ENCODE measurements at regions not wholly inside any gene's neighbourhood (a gene's known extent, or its start where the extent isn't known, plus 50 kb on each side); places are given as distances from the start of the nearest gene placed in this dataset.
"Not testable (repeated sequence)": the region's sequence is repeated elsewhere in the genome, so short reads cannot be mapped to it uniquely, and the experiment has no call there.

GRCh38 chr9:751137-752051, 90.1 kb upstream of the DMRT1 start:
- DNase-seq (no peak), ATAC-seq (peak; percentile 42 to 57)
- H3K4me1 ChIP-seq (ENCODE audit: control insufficient read depth, insufficient read depth, low read length): peaks cover 9% of the 10 kb centered on the region
- H3K27ac ChIP-seq (ENCODE audit: low read length): peak overlapping the region; percentile 66
- intact Hi-C loops (cut with DNase I): loop anchor here in 1 of 4 donors (10.0 kb wide), 1 partner anchor 57 kb away; no protein-coding TSS in a partner anchor
- no peaks in the 10 kb centered on the region for H3K27me3 ChIP-seq (ENCODE audit: control insufficient read depth, insufficient read depth)
- H3K4me3 ChIP-seq (ENCODE audit: low read length): no peak overlapping the region
- H3K9me3 ChIP-seq (ENCODE audit: control insufficient read depth, low read length): no peaks in the 10 kb centered on the region
- 43% methylated on average over 14 of the region's 14 CpGs for WGBS

GRCh38 chr9:752201-752600, 89.3 kb upstream of the DMRT1 start:
- H3K27ac ChIP-seq (ENCODE audit: low read length): no peak overlapping the region
- ATAC-seq: peak in 1 of 2 donors; percentile 24
- intact Hi-C loops (cut with DNase I): loop anchor here in 1 of 4 donors (10.0 kb wide), 1 partner anchor 57 kb away; no protein-coding TSS in a partner anchor
- no peaks in the 10 kb centered on the region for H3K27me3 ChIP-seq (ENCODE audit: control insufficient read depth, insufficient read depth)
- H3K4me3 ChIP-seq (ENCODE audit: low read length): no peak overlapping the region
- no peak for DNase-seq
- H3K4me1 ChIP-seq (ENCODE audit: control insufficient read depth, insufficient read depth, low read length): peaks cover 9% of the 10 kb centered on the region
- H3K9me3 ChIP-seq (ENCODE audit: control insufficient read depth, low read length): no peaks in the 10 kb centered on the region
- 76% methylated on average over 5 of the region's 5 CpGs for WGBS

GRCh38 chr9:752681-753200, 88.8 kb upstream of the DMRT1 start:
- no peak for ATAC-seq
- H3K9me3 ChIP-seq (ENCODE audit: control insufficient read depth, low read length): no peaks in the 10 kb centered on the region
- intact Hi-C loops (cut with DNase I): loop anchor here in 1 of 4 donors (10.0 kb wide), 1 partner anchor 58 kb away; no protein-coding TSS in a partner anchor
- H3K27ac ChIP-seq (ENCODE audit: low read length): no peak overlapping the region
- H3K27me3 ChIP-seq (ENCODE audit: control insufficient read depth, insufficient read depth): no peaks in the 10 kb centered on the region
- WGBS: 94% methylated on average over 6 of the region's 6 CpGs
- H3K4me3 ChIP-seq (ENCODE audit: low read length): no peak overlapping the region
- peaks cover 9% of the 10 kb centered on the region for H3K4me1 ChIP-seq (ENCODE audit: control insufficient read depth, insufficient read depth, low read length)
- DNase-seq: no peak

GRCh38 chr9:753734-754133, 87.8 kb upstream of the DMRT1 start:
- not testable (repeated sequence) for ATAC-seq; H3K4me3 ChIP-seq (ENCODE audit: low read length); H3K27ac ChIP-seq (ENCODE audit: low read length); DNase-seq; H3K4me1 ChIP-seq (ENCODE audit: control insufficient read depth, insufficient read depth, low read length); H3K9me3 ChIP-seq (ENCODE audit: control insufficient read depth, low read length); H3K27me3 ChIP-seq (ENCODE audit: control insufficient read depth, insufficient read depth)
- WGBS: 95% methylated on average over 9 of the region's 9 CpGs
- intact Hi-C loops (cut with DNase I): loop anchor here in 1 of 4 donors (10.0 kb wide), 1 partner anchor 59 kb away; no protein-coding TSS in a partner anchor

- intact Hi-C loops (cut with DNase I): loop anchor here in 1 of 4 donors (10.0 kb wide), 1 partner anchor 60 kb away; no protein-coding TSS in a partner anchor
Observed at GRCh38 chr9:754150-754931, 87.2 kb upstream of the DMRT1 start.

GRCh38 chr9:755454-756381, 85.8 kb upstream of the DMRT1 start:
- 77% methylated on average over 12 of the region's 12 CpGs for WGBS
- H3K27ac ChIP-seq (ENCODE audit: low read length): no peak overlapping the region
- no peak overlapping the region for H3K4me3 ChIP-seq (ENCODE audit: low read length)
- H3K4me1 ChIP-seq (ENCODE audit: control insufficient read depth, insufficient read depth, low read length): peaks cover 9% of the 10 kb centered on the region
- H3K27me3 ChIP-seq (ENCODE audit: control insufficient read depth, insufficient read depth): no peaks in the 10 kb centered on the region
- intact Hi-C loops (cut with DNase I): loop anchor here in 2 of 4 donors (5.0 to 10.0 kb wide), 2 partner anchors 61 to 143 kb away; no protein-coding TSS in a partner anchor
- DNase-seq: no peak
- H3K9me3 ChIP-seq (ENCODE audit: control insufficient read depth, low read length): no peaks in the 10 kb centered on the region
- ATAC-seq: peak in 1 of 2 donors; percentile 62

More at GRCh38 chr9:754150-754931, 87.2 kb upstream of the DMRT1 start:
- Histone ChIP-seq H3K4me1 (ENCODE audit: control insufficient read depth, insufficient read depth, low read length) (peaks cover 9% of the 10 kb centered on the region), H3K9me3 (ENCODE audit: control insufficient read depth, low read length) (no peaks in the 10 kb centered on the region), H3K27me3 (ENCODE audit: control insufficient read depth, insufficient read depth) (no peaks in the 10 kb centered on the region), H3K4me3 (ENCODE audit: low read length) (no peak overlapping the region), H3K27ac (ENCODE audit: low read length) (peak overlapping the region; percentile 2)
- ATAC-seq: peak in 1 of 2 donors; percentile 26
- no peak for DNase-seq
- 70% methylated on average over 9 of the region's 9 CpGs for WGBS

GRCh38 chr9:757246-757881, 84.1 kb upstream of the DMRT1 start:
- intact Hi-C loops (cut with DNase I): loop anchor here in 2 of 4 donors (5.0 to 10.0 kb wide), 2 partner anchors 63 to 145 kb away; no protein-coding TSS in a partner anchor
- Histone ChIP-seq H3K9me3 (ENCODE audit: control insufficient read depth, low read length) (no peaks in the 10 kb centered on the region), H3K27ac (ENCODE audit: low read length) (no peak overlapping the region), H3K4me1 (ENCODE audit: control insufficient read depth, insufficient read depth, low read length) (no peaks in the 10 kb centered on the region), H3K4me3 (ENCODE audit: low read length) (no peak overlapping the region), H3K27me3 (ENCODE audit: control insufficient read depth, insufficient read depth) (no peaks in the 10 kb centered on the region)
- DNase-seq: peak in 2 of 3 donors; percentile 55 to 67
- WGBS: 66% methylated on average over 13 of the region's 13 CpGs
- peak; percentile 67 to 75 for ATAC-seq

- H3K4me3 ChIP-seq (ENCODE audit: low read length): no peak overlapping the region
- intact Hi-C loops (cut with DNase I): loop anchor here in 2 of 4 donors (5.0 to 10.0 kb wide), 2 partner anchors 63 to 146 kb away; no protein-coding TSS in a partner anchor
- no peak overlapping the region for H3K27ac ChIP-seq (ENCODE audit: low read length)
- DNase-seq: no peak
- 83% methylated on average over 5 of the region's 5 CpGs for WGBS
- no peak for ATAC-seq
- no peaks in the 10 kb centered on the region for H3K4me1 ChIP-seq (ENCODE audit: control insufficient read depth, insufficient read depth, low read length)
- no peaks in the 10 kb centered on the region for H3K9me3 ChIP-seq (ENCODE audit: control insufficient read depth, low read length)
- no peaks in the 10 kb centered on the region for H3K27me3 ChIP-seq (ENCODE audit: control insufficient read depth, insufficient read depth)
Observed at GRCh38 chr9:758146-758545, 83.4 kb upstream of the DMRT1 start.

- ATAC-seq (no peak), DNase-seq (no peak)
- H3K9me3 ChIP-seq (ENCODE audit: control insufficient read depth, low read length): no peaks in the 10 kb centered on the region
- no peaks in the 10 kb centered on the region for H3K4me1 ChIP-seq (ENCODE audit: control insufficient read depth, insufficient read depth, low read length)
- no peak overlapping the region for H3K4me3 ChIP-seq (ENCODE audit: low read length)
- intact Hi-C loops (cut with DNase I): loop anchor here in 2 of 4 donors (5.0 to 10.0 kb wide), 2 partner anchors 65 to 147 kb away; no protein-coding TSS in a partner anchor
- WGBS: 90% methylated on average over 8 of the region's 8 CpGs
- H3K27ac ChIP-seq (ENCODE audit: low read length): no peak overlapping the region
- no peaks in the 10 kb centered on the region for H3K27me3 ChIP-seq (ENCODE audit: control insufficient read depth, insufficient read depth)
Observed at GRCh38 chr9:759541-759940, 82.0 kb upstream of the DMRT1 start.

All from right cardiac atrium (tissue), 5 donors.